SU-DHL-6 (cell line): ENCODE measurements at regions not wholly inside any gene's neighbourhood (a gene's known extent, or its start where the extent isn't known, plus 50 kb on each side); places are given as distances from the start of the nearest gene placed in this dataset.

ENCODE experiments used
- H2AFZ ChIP-seq: fragments of 200-600 bp; sonication (generic); 2 replicates; pipeline ENCODE4 v1.6.1; 2014; ENCODE audit warnings: low read depth, mild to moderate bottlenecking, moderate library complexity, mixed read lengths, antibody characterized with exemption, low read length; ENCODE audit not compliant: severe bottlenecking
- H3F3A ChIP-seq: fragments of 200-600 bp; shearing (Covaris generic); 2 replicates; pipeline ENCODE4 v1.6.0; 2016; ENCODE audit warnings: antibody characterized with exemption, mild to moderate bottlenecking; ENCODE audit not compliant: insufficient read depth
- H3K27ac ChIP-seq: fragments of 200-600 bp; sonication (generic); 2 replicates; pipeline ENCODE4 v1.5.1; 2016; ENCODE audit warnings: low read depth, mild to moderate bottlenecking, low read length, moderate library complexity, mixed read lengths
- H3K27me3 ChIP-seq: fragments of 200-600 bp; sonication (generic), shearing (Covaris generic); 2 replicates; pipeline ENCODE4 v1.6.0; 2014; ENCODE audit warnings: mild to moderate bottlenecking, low read length
- H3K36me3 ChIP-seq: fragments of 200-600 bp; sonication (generic); 2 replicates; pipeline ENCODE4 v1.6.1; 2014; ENCODE audit warnings: mild to moderate bottlenecking, low read length, mixed read lengths
- H3K4me2 ChIP-seq: fragments of 300-600, 200-600 bp; shearing (Covaris generic), sonication (generic); 2 replicates; pipeline ENCODE4 v1.6.0; 2014; ENCODE audit warnings: low read length, low read depth, mild to moderate bottlenecking; ENCODE audit not compliant: poor library complexity, severe bottlenecking
- H3K4me3 ChIP-seq: fragments of 200-600 bp; sonication (generic); 2 replicates; pipeline ENCODE4 v1.5.1; 2014; ENCODE audit warnings: antibody characterized with exemption, low read length, mild to moderate bottlenecking, mixed read lengths; ENCODE audit not compliant: insufficient read depth, poor library complexity, severe bottlenecking
- H3K79me2 ChIP-seq: fragments of 200-600 bp; sonication (generic); 2 replicates; pipeline ENCODE4 v1.6.1; 2014; ENCODE audit warnings: mild to moderate bottlenecking, low read length, moderate library complexity; ENCODE audit not compliant: insufficient read depth
- H3K9ac ChIP-seq: fragments of 200-600 bp; sonication (generic); 2 replicates; pipeline ENCODE4 v1.7.0; 2014; ENCODE audit warnings: mild to moderate bottlenecking, low read length
- H3K9me2 ChIP-seq: fragments of 200-600 bp; sonication (generic); replicated peaks from 2 replicates; pipeline ENCODE4 v1.6.1; 2014; ENCODE audit warnings: low read length; ENCODE audit not compliant: insufficient read depth
- H3K9me3 ChIP-seq: fragments of 200-600 bp; sonication (generic); 2 replicates; pipeline ENCODE4 v1.6.1; 2014; ENCODE audit warnings: low read length, mixed read lengths; ENCODE audit not compliant: insufficient read depth
- H4K20me1 ChIP-seq: fragments of 200-600 bp; sonication (generic); 2 replicates; pipeline ENCODE4 v1.6.1; 2014; ENCODE audit warnings: low read depth, mild to moderate bottlenecking, antibody characterized with exemption, low read length, moderate library complexity, mixed read lengths
- EZH2phosphoT487 ChIP-seq: fragments of 200-600 bp; sonication (generic), shearing (Covaris generic); conservative IDR thresholded peaks from 2 replicates; pipeline ENCODE4 v1.6.1; 2018; ENCODE audit warnings: mild to moderate bottlenecking, antibody characterized with exemption, low read length, moderate library complexity, mixed read lengths
- TF ChIP-seq, protein P1 (sequence below): fragments of 200-600 bp; sonication (generic); IDR thresholded peaks from one replicate; pipeline ENCODE4 v1.5.1; 2017; ENCODE audit warnings: antibody characterized with exemption, mild to moderate bottlenecking, low read length, moderate library complexity; ENCODE audit not compliant: insufficient read depth, poor library complexity, severe bottlenecking

DNA sequence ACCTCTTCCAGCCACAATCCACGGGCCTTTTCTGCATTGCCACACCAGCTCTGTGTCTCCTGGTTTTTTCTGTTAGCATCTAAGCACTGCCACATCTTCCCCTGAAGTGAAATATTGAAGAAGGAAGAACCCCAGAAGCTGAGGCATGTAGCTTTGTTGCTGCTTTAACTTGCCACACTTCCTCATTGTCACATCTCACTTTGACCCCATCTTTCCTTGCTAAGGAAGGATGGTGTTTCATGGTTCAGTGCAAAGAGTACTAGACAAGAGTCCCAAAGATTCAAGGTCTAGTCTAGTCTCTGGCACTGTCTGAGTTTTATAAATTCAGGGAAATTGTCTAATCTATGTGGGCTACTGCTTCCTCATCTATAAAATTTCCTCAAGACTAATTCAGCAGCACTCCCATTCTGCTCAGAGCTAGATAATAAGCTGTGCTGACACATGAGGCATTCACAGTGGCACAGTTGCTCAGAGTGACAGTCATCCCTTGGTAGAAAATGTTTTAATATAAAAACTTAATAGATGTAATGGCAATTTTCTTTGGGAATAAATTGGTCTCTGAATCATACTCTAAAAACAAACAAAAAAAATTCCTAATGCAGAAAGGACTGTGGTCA is 483.0 kb upstream of the ID2 start:
- TF ChIP-seq EZH2phosphoT487, result no peak
- TF ChIP-seq, protein P1, sequence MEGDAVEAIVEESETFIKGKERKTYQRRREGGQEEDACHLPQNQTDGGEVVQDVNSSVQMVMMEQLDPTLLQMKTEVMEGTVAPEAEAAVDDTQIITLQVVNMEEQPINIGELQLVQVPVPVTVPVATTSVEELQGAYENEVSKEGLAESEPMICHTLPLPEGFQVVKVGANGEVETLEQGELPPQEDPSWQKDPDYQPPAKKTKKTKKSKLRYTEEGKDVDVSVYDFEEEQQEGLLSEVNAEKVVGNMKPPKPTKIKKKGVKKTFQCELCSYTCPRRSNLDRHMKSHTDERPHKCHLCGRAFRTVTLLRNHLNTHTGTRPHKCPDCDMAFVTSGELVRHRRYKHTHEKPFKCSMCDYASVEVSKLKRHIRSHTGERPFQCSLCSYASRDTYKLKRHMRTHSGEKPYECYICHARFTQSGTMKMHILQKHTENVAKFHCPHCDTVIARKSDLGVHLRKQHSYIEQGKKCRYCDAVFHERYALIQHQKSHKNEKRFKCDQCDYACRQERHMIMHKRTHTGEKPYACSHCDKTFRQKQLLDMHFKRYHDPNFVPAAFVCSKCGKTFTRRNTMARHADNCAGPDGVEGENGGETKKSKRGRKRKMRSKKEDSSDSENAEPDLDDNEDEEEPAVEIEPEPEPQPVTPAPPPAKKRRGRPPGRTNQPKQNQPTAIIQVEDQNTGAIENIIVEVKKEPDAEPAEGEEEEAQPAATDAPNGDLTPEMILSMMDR, result no peak
- H3K9me2 ChIP-seq, result no peaks in the 10 kb centered on the region
- H3K4me3 ChIP-seq, result no peak overlapping the region
- H3K4me2 ChIP-seq, result no peak overlapping the region
- H2AFZ ChIP-seq, result no peak overlapping the region
- no peak overlapping the region for H3K27ac ChIP-seq
- H3K9me3 ChIP-seq, result no peaks in the 10 kb centered on the region
- H3K79me2 ChIP-seq, result no peaks in the 10 kb centered on the region
- H3K9ac ChIP-seq, result no peak overlapping the region
- no peaks in the 10 kb centered on the region for H3K36me3 ChIP-seq
- H3F3A ChIP-seq, result no peaks in the 10 kb centered on the region
- no peaks in the 10 kb centered on the region for H3K27me3 ChIP-seq
- no peaks in the 10 kb centered on the region for H4K20me1 ChIP-seq

DNA sequence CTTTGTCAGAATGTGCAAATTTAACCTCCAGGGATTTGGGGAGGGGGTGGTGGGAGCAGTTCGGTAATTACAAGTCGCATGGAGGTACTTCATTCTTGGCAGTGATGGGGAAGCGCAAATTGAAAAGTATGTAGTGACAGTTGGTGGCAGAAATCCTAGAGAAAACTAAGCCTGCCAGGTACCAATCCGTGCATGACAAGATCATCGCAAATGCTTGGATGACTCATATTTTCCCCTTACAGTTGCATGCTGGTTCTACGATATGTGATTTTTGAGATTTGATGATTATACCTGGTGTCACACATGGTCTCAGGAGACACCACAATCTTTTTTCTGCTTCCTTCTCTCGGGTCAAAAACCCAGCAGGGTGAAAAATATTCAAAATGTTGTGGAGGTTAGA is 479.7 kb upstream of the ID2 start:
- TF ChIP-seq, protein P1, result no peak
- TF ChIP-seq EZH2phosphoT487, result no peak
- Histone ChIP-seq H3K27ac (no peak overlapping the region), H3K9me3 (no peaks in the 10 kb centered on the region), H3K9ac (no peak overlapping the region), H3K9me2 (no peaks in the 10 kb centered on the region), H3K36me3 (no peaks in the 10 kb centered on the region), H3K79me2 (no peaks in the 10 kb centered on the region), H4K20me1 (no peaks in the 10 kb centered on the region), H3K4me2 (no peak overlapping the region), H3F3A (no peaks in the 10 kb centered on the region), H3K4me3 (no peak overlapping the region), H2AFZ (no peak overlapping the region), H3K27me3 (no peaks in the 10 kb centered on the region)

DNA sequence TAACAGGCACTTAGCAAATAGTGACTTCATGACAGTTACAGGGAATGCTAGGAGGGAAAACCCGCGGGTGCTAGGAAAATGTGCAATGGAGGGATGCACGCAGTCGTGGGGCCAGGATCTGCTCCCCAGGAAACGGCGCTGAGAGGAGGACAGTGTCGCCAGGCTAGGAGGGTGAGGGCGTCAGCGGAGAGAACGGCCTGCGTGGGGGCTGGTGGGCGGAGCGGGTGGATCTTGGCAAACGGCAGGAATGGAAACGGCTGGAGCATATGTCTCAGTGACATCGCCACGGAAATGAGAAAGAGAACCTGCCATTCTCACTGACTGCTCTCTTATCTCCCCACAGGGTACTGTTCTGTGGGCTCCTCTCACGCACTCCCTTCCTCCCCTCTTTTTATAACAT is 478.5 kb upstream of the ID2 start:
- Histone ChIP-seq H3K27me3 (no peaks in the 10 kb centered on the region), H3K9me2 (no peaks in the 10 kb centered on the region), H3K79me2 (no peaks in the 10 kb centered on the region), H3K27ac (no peak overlapping the region), H2AFZ (no peak overlapping the region), H3K36me3 (peaks cover 11% of the 10 kb centered on the region; the same call in 1 of the 2 replicates), H3K4me3 (no peak overlapping the region), H3K4me2 (no peak overlapping the region), H3K9ac (no peak overlapping the region), H3F3A (no peaks in the 10 kb centered on the region), H4K20me1 (no peaks in the 10 kb centered on the region), H3K9me3 (no peaks in the 10 kb centered on the region)
- no peak for TF ChIP-seq EZH2phosphoT487
- TF ChIP-seq, protein P1, result no peak
